IMR-90 (cell line): ENCODE measurements at regions not wholly inside any gene's neighbourhood (a gene's known extent, or its start where the extent isn't known, plus 50 kb on each side); places are given as distances from the start of the nearest gene placed in this dataset.

Source experiments
- ATAC-seq: fragments of 200-7000 bp; cut with Tn5 transposase; 2 replicates; pipeline ENCODE4 v1.9.1; 2020; ENCODE audit warnings: low read depth, mild to moderate bottlenecking, moderate library complexity
- BruUV-seq: library from RNA; stranded (reverse); fragments of 400-500 nt; replicated peaks from 2 replicates; lab custom pipeline; 2021; lab: Mats Ljungman, UMichigan
- CTCF ChIA-PET: fragments of 300-600 bp; formaldehyde crosslinking; extraction: SDS; loops from one replicate; lab custom pipeline; 2021; ENCODE audit warnings: antibody characterized with exemption; lab: Yijun Ruan, JAX
- POLR2A ChIA-PET: fragments of 300-600 bp; sonication (Branson Sonifier 250); formaldehyde crosslinking; loops from one replicate; lab custom pipeline; 2022; ENCODE audit warnings: antibody characterized with exemption; ENCODE audit not compliant: unreplicated experiment; lab: Charles Lee
- DNase-seq: peaks from one replicate; pipeline ENCODE4 v3.0.0; 2013
- H2AFZ ChIP-seq: replicated peaks from 2 replicates; pipeline ENCODE3; 2013; ENCODE audit warnings: low read length, mild to moderate bottlenecking; ENCODE audit not compliant: poor library complexity
- H2AK5ac ChIP-seq: 2 replicates; pipeline ENCODE4 v1.6.1; 2013; ENCODE audit warnings: low read depth, low read length, inconsistent platforms
- H2AK9ac ChIP-seq: replicated peaks from 2 replicates; pipeline ENCODE3; 2013; ENCODE audit warnings: mild to moderate bottlenecking, low read depth, low read length, moderate library complexity; ENCODE audit not compliant: poor library complexity
- H2BK120ac ChIP-seq: 2 replicates; pipeline ENCODE4 v1.6.1; 2013; ENCODE audit warnings: low read depth, low read length, inconsistent platforms
- H2BK15ac ChIP-seq: 3 replicates; pipeline ENCODE4 v1.6.1; 2013; ENCODE audit warnings: low read depth, low read length, inconsistent platforms
- H2BK20ac ChIP-seq: 2 replicates; pipeline ENCODE4 v1.6.1; 2013; ENCODE audit warnings: low read depth, mild to moderate bottlenecking, inconsistent platforms, low read length, moderate library complexity
- H2BK5ac ChIP-seq: 2 replicates; pipeline ENCODE4 v1.6.1; 2013; ENCODE audit warnings: mild to moderate bottlenecking, low read depth, low read length, inconsistent platforms; ENCODE audit not compliant: poor library complexity, severe bottlenecking
- H3K14ac ChIP-seq: replicated peaks from 2 replicates; pipeline ENCODE4 v1.6.1; 2013; ENCODE audit warnings: low read depth, low read length, inconsistent platforms
- H3K18ac ChIP-seq: 2 replicates; pipeline ENCODE4 v1.6.1; 2013; ENCODE audit warnings: low read depth, low read length, control low read depth
- H3K23ac ChIP-seq: 2 replicates; pipeline ENCODE4 v1.6.1; 2013; ENCODE audit warnings: low read depth, low read length, inconsistent platforms
- H3K27ac ChIP-seq: 2 replicates; pipeline ENCODE4 v1.5.1; 2013; ENCODE audit warnings: mild to moderate bottlenecking, control low read depth, low read length; ENCODE audit not compliant: insufficient read depth
- H3K27me3 ChIP-seq: 2 replicates; pipeline ENCODE4 v1.6.1; 2013; ENCODE audit warnings: low read length; ENCODE audit not compliant: control insufficient read depth, insufficient read depth
- H3K36me3 ChIP-seq: 2 replicates; pipeline ENCODE4 v1.6.1; 2013; ENCODE audit warnings: low read length, mixed read lengths; ENCODE audit not compliant: control insufficient read depth, insufficient read depth
- H3K4ac ChIP-seq: 2 replicates; pipeline ENCODE4 v1.6.1; 2013; ENCODE audit warnings: low read depth, low read length, inconsistent platforms
- H3K4me1 ChIP-seq: 2 replicates; pipeline ENCODE4 v1.6.1; 2013; ENCODE audit warnings: low read length, mixed read lengths; ENCODE audit not compliant: control insufficient read depth, insufficient read depth
- H3K4me2 ChIP-seq: 2 replicates; pipeline ENCODE4 v1.6.1; 2013; ENCODE audit warnings: low read depth, mild to moderate bottlenecking, control low read depth, low read length, moderate library complexity
- H3K4me3 ChIP-seq: 2 replicates; pipeline ENCODE4 v1.5.1; 2013; ENCODE audit warnings: low read depth, mild to moderate bottlenecking, control low read depth, low read length, moderate library complexity; ENCODE audit not compliant: insufficient read depth
- H3K56ac ChIP-seq: 2 replicates; pipeline ENCODE4 v1.6.1; 2013; ENCODE audit warnings: low read length, inconsistent platforms; ENCODE audit not compliant: insufficient read depth; ENCODE audit errors: extremely low read depth
- H3K79me1 ChIP-seq, 2 experiments: 2 replicates each; pipeline ENCODE4 v1.6.1; 2013; ENCODE audit warnings: low read length in 2 of 2, inconsistent platforms in 1 of 2, low read depth in 1 of 2
- H3K9ac ChIP-seq: 2 replicates; pipeline ENCODE4 v1.6.1; 2013; ENCODE audit warnings: low read depth, low read length, control low read depth
- H3K9me1 ChIP-seq: 2 replicates; pipeline ENCODE4 v1.6.1; 2013; ENCODE audit warnings: low read length, inconsistent platforms; ENCODE audit not compliant: insufficient read depth
- H3K9me3 ChIP-seq: 2 replicates; pipeline ENCODE4 v1.6.1; 2013; ENCODE audit warnings: low read length; ENCODE audit not compliant: control insufficient read depth, insufficient read depth
- H4K20me1 ChIP-seq: 2 replicates; pipeline ENCODE4 v1.6.1; 2013; ENCODE audit warnings: low read length, inconsistent platforms; ENCODE audit not compliant: insufficient read depth
- H4K5ac ChIP-seq: 2 replicates; pipeline ENCODE4 v1.6.1; 2013; ENCODE audit warnings: mild to moderate bottlenecking, low read depth, low read length, control low read depth
- H4K8ac ChIP-seq, 2 experiments: 2 replicates each; pipeline ENCODE4 v1.6.1; 2013; ENCODE audit warnings: low read depth in 2 of 2, low read length in 2 of 2, control low read depth in 1 of 2, inconsistent platforms in 1 of 2
- H4K91ac ChIP-seq: 2 replicates; pipeline ENCODE4 v1.6.1; 2013; ENCODE audit warnings: low read depth, low read length, inconsistent platforms; ENCODE audit not compliant: insufficient read depth
- CEBPB ChIP-seq: IDR thresholded peaks from 2 replicates; pipeline ENCODE4 v1.6.1; 2012; ENCODE audit warnings: low read depth, low read length, improper control_type of control experiment
- CHD1 ChIP-seq: IDR thresholded peaks from 2 replicates; pipeline ENCODE4 v1.6.1; 2012; ENCODE audit warnings: low read depth, low read length, improper control_type of control experiment
- FOS ChIP-seq: fragments of 150-350 bp; IDR thresholded peaks from 2 replicates; pipeline ENCODE4 v1.6.1; 2016; ENCODE audit warnings: low read depth, low read length
- MAFK ChIP-seq: IDR thresholded peaks from 2 replicates; pipeline ENCODE4 v1.6.1; 2012; ENCODE audit warnings: low read depth, low read length, improper control_type of control experiment
- MXI1 ChIP-seq: IDR thresholded peaks from 2 replicates; pipeline ENCODE4 v1.6.1; 2012; ENCODE audit warnings: low read depth, mild to moderate bottlenecking, low read length, moderate library complexity, borderline replicate concordance
- NFE2L2 ChIP-seq: fragments of 150-350 bp; IDR thresholded peaks from 2 replicates; pipeline ENCODE4 v1.6.1; 2016; ENCODE audit warnings: low read depth, mild to moderate bottlenecking, low read length
- POLR2A ChIP-seq: IDR thresholded peaks from 2 replicates; pipeline ENCODE4 v1.6.1; 2012; ENCODE audit warnings: mild to moderate bottlenecking, low read depth, low read length
- RCOR1 ChIP-seq: IDR thresholded peaks from 2 replicates; pipeline ENCODE4 v1.6.1; 2012; ENCODE audit warnings: mild to moderate bottlenecking, low read length, improper control_type of control experiment; ENCODE audit not compliant: insufficient replicate concordance
- RFX5 ChIP-seq: IDR thresholded peaks from 2 replicates; pipeline ENCODE4 v1.8.0; 2012; ENCODE audit warnings: low read depth, mild to moderate bottlenecking, low read length, moderate library complexity
- WGBS, 2 experiments: methylation state at CpG; one replicate each; pipeline versions ENCODE4 v1.1.5 to v1.1.7; 2013; ENCODE audit warnings: missing lambda C conversion rate in 2 of 2; ENCODE audit not compliant: insufficient read length in 1 of 2; ENCODE audit errors: extremely low coverage in 2 of 2; 5-methylcytosine and 5-hydroxymethylcytosine counted together
- dilution Hi-C: fragments of 300-500 bp; cut with HindIII; formaldehyde crosslinking; loops from one replicate; pipeline ENCODE4 v1.14.3; 2018; ENCODE audit warnings: low sequenced_read_pairs; ENCODE audit not compliant: unreplicated experiment
- in situ Hi-C: fragments of 300-500 bp; cut with MboI; formaldehyde crosslinking; loops from 3 replicates; pipeline ENCODE4 v1.14.3; 2019; ENCODE audit warnings: low sequenced_read_pairs, inconsistent platforms, mixed read lengths
- intact Hi-C: fragments of 100-400 bp; cut with micrococcal nuclease; formaldehyde crosslinking; loops from 2 replicates; pipeline ENCODE4 v1.10.0; 2022
- TF ChIP-seq, protein P1 (sequence below): fragments of 150-350 bp; IDR thresholded peaks from 2 replicates; pipeline ENCODE4 v1.6.1; 2016; ENCODE audit warnings: low read depth, mild to moderate bottlenecking, low read length, moderate library complexity, borderline replicate concordance

GRCh38 chr5:86008704-86009103 lies 609.0 kb upstream of the COX7C start:
- Histone ChIP-seq H4K91ac (no peak overlapping the region), H3K9me3 (no peaks in the 10 kb centered on the region), H3K4me2 (no peak overlapping the region), H3K4ac (no peak overlapping the region), H3K36me3 (no peaks in the 10 kb centered on the region), H2AK9ac (no peak overlapping the region), H3K27ac (no peak overlapping the region), H4K5ac (no peak overlapping the region), H3K14ac (no peak overlapping the region), H3K18ac (no peak overlapping the region), H2BK15ac (no peak overlapping the region), H3K4me1 (no peaks in the 10 kb centered on the region), H3K27me3 (no peaks in the 10 kb centered on the region), H3K79me1 (no peaks in the 10 kb centered on the region), H2BK5ac (no peak overlapping the region), H3K4me3 (no peak overlapping the region), H3K9ac (no peak overlapping the region), H2BK120ac (no peak overlapping the region), H4K20me1 (no peaks in the 10 kb centered on the region), H3K23ac (no peak overlapping the region), H2AFZ (no peak overlapping the region), H3K56ac (no peak overlapping the region), H4K8ac (no peak overlapping the region), H2BK20ac (no peak overlapping the region), H2AK5ac (no peak overlapping the region), H3K9me1 (no peaks in the 10 kb centered on the region)
- DNase-seq (no peak), ATAC-seq (no peak)
- dilution Hi-C loops (no loop called here), intact Hi-C loops (no loop called here), in situ Hi-C loops (no loop called here)
- TF ChIP-seq CEBPB (no peak), FOS (no peak), POLR2A (no peak), CHD1 (no peak), NFE2L2 (no peak), MAFK (no peak), RFX5 (no peak), MXI1 (no peak), RCOR1 (no peak)
- TF ChIP-seq, protein P1, sequence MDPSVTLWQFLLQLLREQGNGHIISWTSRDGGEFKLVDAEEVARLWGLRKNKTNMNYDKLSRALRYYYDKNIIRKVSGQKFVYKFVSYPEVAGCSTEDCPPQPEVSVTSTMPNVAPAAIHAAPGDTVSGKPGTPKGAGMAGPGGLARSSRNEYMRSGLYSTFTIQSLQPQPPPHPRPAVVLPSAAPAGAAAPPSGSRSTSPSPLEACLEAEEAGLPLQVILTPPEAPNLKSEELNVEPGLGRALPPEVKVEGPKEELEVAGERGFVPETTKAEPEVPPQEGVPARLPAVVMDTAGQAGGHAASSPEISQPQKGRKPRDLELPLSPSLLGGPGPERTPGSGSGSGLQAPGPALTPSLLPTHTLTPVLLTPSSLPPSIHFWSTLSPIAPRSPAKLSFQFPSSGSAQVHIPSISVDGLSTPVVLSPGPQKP = no peak
- ChIA-PET CTCF (no interaction called here), POLR2A (no interaction called here)
- no CpG with 5 or more reads among the region's 3 CpGs for WGBS, 2 experiments
- BruUV-seq = no TSS peak
